SK-N-MC (cell line): ENCODE measurements at regions not wholly inside any gene's neighbourhood (a gene's known extent, or its start where the extent isn't known, plus 50 kb on each side); places are given as distances from the start of the nearest gene placed in this dataset.
"Not testable (repeated sequence)": the region's sequence is repeated elsewhere in the genome, so short reads cannot be mapped to it uniquely, and the experiment has no call there.

Source experiments
- DNase-seq: peaks from one replicate; pipeline ENCODE4 v3.0.0-alpha.2; 2011; ENCODE audit warnings: low read depth, low spot score
- H3K27ac ChIP-seq: fragments of 200-600 bp; sonication (generic); 2 replicates; pipeline ENCODE4 v1.5.1; 2016; ENCODE audit warnings: mixed run types
- H3K36me3 ChIP-seq: fragments of 200-600 bp; sonication (generic); 2 replicates; pipeline ENCODE4 v1.6.1; 2017; ENCODE audit warnings: antibody characterized with exemption, low read length, mixed read lengths; ENCODE audit not compliant: insufficient read depth
- H3K4me3 ChIP-seq: fragments of 200-600 bp; sonication (generic); 2 replicates; pipeline ENCODE4 v1.5.1; 2016
- H3K9ac ChIP-seq: fragments of 200-600 bp; sonication (generic); 2 replicates; pipeline ENCODE4 v1.8.0; 2017; ENCODE audit warnings: mixed run types, mixed read lengths; ENCODE audit not compliant: insufficient read length
- H3K9me3 ChIP-seq: fragments of 200-600 bp; sonication (generic); 2 replicates; pipeline ENCODE4 v1.6.1; 2017; ENCODE audit warnings: low read depth, mild to moderate bottlenecking, antibody characterized with exemption, low read length, moderate library complexity, mixed read lengths
- EZH2 ChIP-seq: fragments of 200-600 bp; sonication (generic); IDR thresholded peaks from one replicate; pipeline ENCODE4 v1.6.1; 2017; ENCODE audit warnings: antibody characterized with exemption
- FOXP2 ChIP-seq: optimal IDR thresholded peaks from 2 replicates; pipeline ENCODE3; 2011; ENCODE audit warnings: mild to moderate bottlenecking, moderate library complexity; ENCODE audit not compliant: insufficient read depth; ENCODE audit errors: extremely low read length, control extremely low read depth
- POLR2AphosphoS5 ChIP-seq: IDR thresholded peaks from 2 replicates; pipeline ENCODE4 v1.6.1; 2012; ENCODE audit warnings: mild to moderate bottlenecking, low read depth, low read length, borderline replicate concordance

DNA sequence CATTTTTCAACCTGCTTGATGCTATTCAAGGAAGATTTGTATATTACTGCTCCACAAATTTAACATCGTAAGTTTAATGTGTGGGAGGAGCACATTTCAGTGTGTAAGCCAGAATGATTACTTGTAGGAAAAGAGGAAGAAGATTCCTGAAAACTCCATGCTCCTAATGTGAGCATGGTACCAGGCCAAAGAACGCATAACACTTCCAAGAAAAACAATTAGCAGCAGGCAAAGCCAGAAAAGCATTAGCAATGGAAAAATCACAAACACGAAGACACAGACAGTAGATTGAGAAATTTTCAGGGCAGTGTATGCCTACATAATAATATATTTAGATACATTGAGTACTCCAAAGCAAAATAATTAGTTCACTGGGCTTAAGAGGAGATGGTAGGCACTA, 96.6 kb upstream of the CBLB start:
- no peaks in the 10 kb centered on the region for H3K36me3 ChIP-seq
- no peak overlapping the region for H3K4me3 ChIP-seq
- DNase-seq: no peak
- no peaks in the 10 kb centered on the region for H3K9me3 ChIP-seq
- no peak for TF ChIP-seq FOXP2
- no peak for TF ChIP-seq POLR2AphosphoS5
- TF ChIP-seq EZH2: no peak
- H3K9ac ChIP-seq: no peak overlapping the region
- H3K27ac ChIP-seq: no peak overlapping the region

DNA sequence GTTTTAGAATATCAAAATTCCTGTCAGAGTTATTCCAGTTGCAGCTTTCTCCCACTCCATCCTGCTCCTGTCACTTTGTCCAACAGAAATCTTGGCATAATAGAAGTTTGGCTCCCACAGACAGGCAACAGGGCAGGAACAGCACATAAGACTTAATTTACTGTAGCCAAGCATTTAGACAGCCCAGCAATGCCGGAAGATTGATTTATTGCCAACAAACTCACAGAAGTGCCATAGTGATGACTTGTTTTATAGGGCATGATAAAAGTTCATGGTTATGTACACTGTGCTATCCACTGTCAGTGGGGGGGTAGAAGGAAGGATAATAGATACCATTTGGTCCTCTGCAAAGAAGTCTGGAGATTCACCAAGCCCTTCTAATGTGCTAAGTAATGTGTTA, 98.3 kb upstream of the CBLB start:
- no peak overlapping the region for H3K27ac ChIP-seq
- H3K36me3 ChIP-seq: no peaks in the 10 kb centered on the region
- no peak overlapping the region for H3K9ac ChIP-seq
- TF ChIP-seq POLR2AphosphoS5 (no peak), EZH2 (no peak), FOXP2 (no peak)
- no peak overlapping the region for H3K4me3 ChIP-seq
- no peaks in the 10 kb centered on the region; the same call in 1 of the 2 replicates for H3K9me3 ChIP-seq
- no peak for DNase-seq

DNA sequence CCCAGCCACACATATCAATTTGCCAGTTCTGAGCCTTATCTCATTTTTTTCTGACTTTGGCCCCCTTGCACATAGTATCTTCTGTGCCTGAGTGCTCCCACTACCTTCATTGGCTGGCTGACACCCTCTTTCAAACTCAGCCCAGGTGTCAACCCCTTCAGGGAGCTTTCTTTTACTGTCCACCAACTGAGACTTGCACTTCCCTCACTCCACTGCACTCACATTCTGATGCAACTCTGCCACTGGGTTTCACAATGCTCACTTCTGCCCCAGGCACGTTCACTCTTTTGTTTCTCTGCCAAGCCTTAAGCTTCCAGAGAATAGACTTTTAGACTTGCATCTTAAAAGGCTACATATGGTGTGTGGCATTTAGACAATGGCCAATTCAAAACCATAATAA, 101.5 kb upstream of the CBLB start:
- H3K4me3 ChIP-seq: no peak overlapping the region
- no peaks in the 10 kb centered on the region for H3K36me3 ChIP-seq
- TF ChIP-seq EZH2 (no peak), FOXP2 (no peak), POLR2AphosphoS5 (no peak; the same call in 1 of the 2 replicates)
- DNase-seq: peak; percentile 80
- no peak overlapping the region for H3K9ac ChIP-seq
- H3K9me3 ChIP-seq: no peaks in the 10 kb centered on the region; the same call in 1 of the 2 replicates
- no peak overlapping the region; the same call in 1 of the 2 replicates for H3K27ac ChIP-seq

GRCh38 chr3:105972069-105972468, 103.3 kb upstream of the CBLB start:
- Histone ChIP-seq H3K27ac (no peak overlapping the region), H3K9me3 (no peaks in the 10 kb centered on the region; the same call in 1 of the 2 replicates), H3K9ac (no peak overlapping the region), H3K36me3 (no peaks in the 10 kb centered on the region), H3K4me3 (no peak overlapping the region)
- TF ChIP-seq EZH2 (no peak), POLR2AphosphoS5 (no peak), FOXP2 (no peak)
- DNase-seq: no peak

DNA sequence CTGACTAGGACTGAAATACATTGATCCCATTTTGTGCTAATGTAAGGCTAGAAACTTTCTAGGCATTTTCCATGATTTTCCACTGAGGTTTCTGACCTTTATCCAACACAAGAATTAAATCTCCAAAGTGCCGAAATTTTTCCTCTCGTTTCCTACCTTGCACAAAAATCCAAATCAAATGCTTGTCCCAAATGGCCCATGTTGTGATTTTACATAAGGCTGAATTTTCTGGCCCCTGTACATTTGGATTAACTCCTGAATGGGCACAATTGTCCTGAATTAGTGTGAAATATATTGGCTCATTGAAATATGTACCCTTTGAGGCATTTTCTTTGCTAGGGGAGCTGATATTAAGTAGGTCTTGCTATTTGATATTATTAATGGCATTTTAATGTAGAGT, 105.6 kb upstream of the CBLB start:
- H3K4me3 ChIP-seq: no peak overlapping the region
- no peak overlapping the region for H3K9ac ChIP-seq
- no peak overlapping the region for H3K27ac ChIP-seq
- H3K9me3 ChIP-seq: no peaks in the 10 kb centered on the region; the same call in 1 of the 2 replicates
- DNase-seq: no peak
- TF ChIP-seq EZH2: no peak
- no peak for TF ChIP-seq POLR2AphosphoS5
- TF ChIP-seq FOXP2: no peak
- H3K36me3 ChIP-seq: no peaks in the 10 kb centered on the region

GRCh38 chr3:105976196-105976595, 107.4 kb upstream of the CBLB start:
- TF ChIP-seq EZH2: no peak
- no peak for TF ChIP-seq FOXP2
- TF ChIP-seq POLR2AphosphoS5: no peak
- no peak for DNase-seq

GRCh38 chr3:105979961-105980360, 111.1 kb upstream of the CBLB start:
- TF ChIP-seq EZH2 (no peak), POLR2AphosphoS5 (no peak), FOXP2 (no peak)
- no peak overlapping the region for H3K4me3 ChIP-seq

More at GRCh38 chr3:105976196-105976595, 107.4 kb upstream of the CBLB start:
- no peak overlapping the region for H3K9ac ChIP-seq
- no peaks in the 10 kb centered on the region; the same call in 1 of the 2 replicates for H3K9me3 ChIP-seq
- no peaks in the 10 kb centered on the region for H3K36me3 ChIP-seq
- H3K27ac ChIP-seq: no peak overlapping the region
- H3K4me3 ChIP-seq: no peak overlapping the region

GRCh38 chr3:105982207-105982606, 113.4 kb upstream of the CBLB start:
- H3K36me3 ChIP-seq: no peaks in the 10 kb centered on the region
- H3K4me3 ChIP-seq: no peak overlapping the region
- no peak for TF ChIP-seq POLR2AphosphoS5
- no peak for TF ChIP-seq EZH2
- TF ChIP-seq FOXP2: no peak
- no peak for DNase-seq
- H3K9ac ChIP-seq: no peak overlapping the region
- no peak overlapping the region for H3K27ac ChIP-seq
- peaks cover 6% of the 10 kb centered on the region; the same call in 1 of the 2 replicates for H3K9me3 ChIP-seq

More at GRCh38 chr3:105979961-105980360, 111.1 kb upstream of the CBLB start:
- Histone ChIP-seq H3K27ac (no peak overlapping the region), H3K9ac (no peak overlapping the region), H3K36me3 (no peaks in the 10 kb centered on the region), H3K9me3 (peaks cover 6% of the 10 kb centered on the region; the same call in 1 of the 2 replicates)
- DNase-seq: no peak

DNA sequence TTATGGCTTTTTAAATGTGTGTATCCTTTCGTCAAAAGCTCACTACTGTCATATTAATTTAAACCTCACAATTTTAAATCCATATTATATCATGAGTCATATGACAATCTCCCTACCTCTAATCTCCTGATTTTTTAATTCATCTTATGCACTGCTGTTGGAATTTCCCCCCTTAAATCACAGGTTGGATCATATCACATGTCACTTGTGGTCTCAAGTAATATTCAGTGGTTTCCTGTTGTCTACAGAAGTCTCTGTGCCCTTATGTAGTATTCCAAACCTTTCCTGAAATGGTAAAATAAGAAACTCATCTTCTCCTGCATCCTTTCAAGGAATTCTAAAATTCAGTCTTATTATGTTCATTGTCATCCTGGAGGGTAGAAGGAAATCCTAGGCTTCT, 116.0 kb upstream of the CBLB start:
- H3K4me3 ChIP-seq: no peak overlapping the region
- H3K27ac ChIP-seq: no peak overlapping the region
- peaks cover 6% of the 10 kb centered on the region; the same call in 1 of the 2 replicates for H3K9me3 ChIP-seq
- no peak for TF ChIP-seq EZH2
- TF ChIP-seq FOXP2: no peak
- TF ChIP-seq POLR2AphosphoS5: no peak
- DNase-seq: peak; percentile 45
- no peaks in the 10 kb centered on the region for H3K36me3 ChIP-seq
- H3K9ac ChIP-seq: no peak overlapping the region

DNA sequence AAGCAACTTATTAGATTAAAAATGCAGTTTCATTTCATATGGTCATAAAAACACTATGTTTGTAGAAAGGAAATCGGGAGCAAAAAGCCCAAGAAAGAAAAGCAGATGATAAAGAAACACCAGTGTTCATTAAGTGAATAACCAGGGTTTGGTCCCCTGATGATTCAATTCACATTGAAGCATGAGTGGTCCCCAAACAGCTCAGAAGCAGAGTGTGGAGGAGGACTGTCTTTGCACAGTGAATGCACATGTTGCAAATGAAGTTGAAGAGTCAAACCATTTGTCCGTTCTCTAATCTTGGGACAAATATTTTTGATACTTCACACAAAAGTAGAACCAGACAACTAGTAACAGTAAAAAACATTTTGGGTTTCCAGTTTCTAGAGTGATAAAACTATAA, 117.5 kb upstream of the CBLB start:
- not testable (repeated sequence) for H3K27ac ChIP-seq, DNase-seq, H3K9ac ChIP-seq, H3K4me3 ChIP-seq, H3K9me3 ChIP-seq, H3K36me3 ChIP-seq
